ENCODE measurements at regions not wholly inside any gene's neighbourhood (a gene's known extent, or its start where the extent isn't known, plus 50 kb on each side); places are given as distances from the start of the nearest gene placed in this dataset.

GRCh38 chr10:36089790-36090440 is 447.8 kb upstream of the FZD8 start:
- peak; percentile 81 for ATAC-seq
- intact Hi-C loops (cut with DNase I), result no loop called here

GRCh38 chr10:36087006-36088005 is 445.2 kb upstream of the FZD8 start:
- intact Hi-C loops (cut with DNase I), result no loop called here
- ATAC-seq (no peak), DNase-seq (ENCODE audit: low spot score) (no peak)

More at GRCh38 chr10:36089790-36090440, 447.8 kb upstream of the FZD8 start:
- DNase-seq (ENCODE audit: low spot score), result no peak

- ATAC-seq, result no peak
- intact Hi-C loops (cut with DNase I), result no loop called here
Observed at GRCh38 chr10:36075196-36075595, 433.1 kb upstream of the FZD8 start.

GRCh38 chr10:36073796-36074345 is 431.8 kb upstream of the FZD8 start:
- no peak for ATAC-seq
- intact Hi-C loops (cut with DNase I), result no loop called here

More at GRCh38 chr10:36075196-36075595, 433.1 kb upstream of the FZD8 start:
- DNase-seq (ENCODE audit: low spot score), result no peak

GRCh38 chr10:36068542-36068941 is 426.4 kb upstream of the FZD8 start:
- ATAC-seq (no peak), DNase-seq (ENCODE audit: low spot score) (no peak)
- intact Hi-C loops (cut with DNase I), result no loop called here

More at GRCh38 chr10:36073796-36074345, 431.8 kb upstream of the FZD8 start:
- DNase-seq (ENCODE audit: low spot score), result no peak

- ATAC-seq, result no peak
- no peak for DNase-seq (ENCODE audit: low spot score)
- intact Hi-C loops (cut with DNase I), result no loop called here
Observed at GRCh38 chr10:36067748-36068147, 425.7 kb upstream of the FZD8 start.

- intact Hi-C loops (cut with DNase I), result no loop called here
- ATAC-seq, result no peak
- DNase-seq (ENCODE audit: low spot score), result no peak
Observed at GRCh38 chr10:36066850-36067249, 424.8 kb upstream of the FZD8 start.

- ATAC-seq (peak; percentile 22), DNase-seq (ENCODE audit: low spot score) (no peak)
- intact Hi-C loops (cut with DNase I), result no loop called here
Observed at GRCh38 chr10:36066102-36066501, 424.0 kb upstream of the FZD8 start.

GRCh38 chr10:36063396-36063795 is 421.3 kb upstream of the FZD8 start:
- DNase-seq (ENCODE audit: low spot score) (no peak), ATAC-seq (no peak)
- intact Hi-C loops (cut with DNase I), result no loop called here

- intact Hi-C loops (cut with DNase I), result no loop called here
- DNase-seq (ENCODE audit: low spot score) (no peak), ATAC-seq (no peak)
Observed at GRCh38 chr10:36057731-36058130, 415.6 kb upstream of the FZD8 start.

- ATAC-seq (no peak), DNase-seq (ENCODE audit: low spot score) (no peak)
- intact Hi-C loops (cut with DNase I), result no loop called here
Observed at GRCh38 chr10:36057180-36057579, 415.1 kb upstream of the FZD8 start.

GRCh38 chr10:36053775-36054174 is 411.7 kb upstream of the FZD8 start:
- no peak for ATAC-seq
- intact Hi-C loops (cut with DNase I), result no loop called here

GRCh38 chr10:36053271-36053670 is 411.2 kb upstream of the FZD8 start:
- intact Hi-C loops (cut with DNase I), result no loop called here
- no peak for ATAC-seq
- no peak for DNase-seq (ENCODE audit: low spot score)

More at GRCh38 chr10:36053775-36054174, 411.7 kb upstream of the FZD8 start:
- DNase-seq (ENCODE audit: low spot score), result no peak

GRCh38 chr10:36051500-36051991 is 409.4 kb upstream of the FZD8 start:
- no peak for DNase-seq (ENCODE audit: low spot score)
- intact Hi-C loops (cut with DNase I), result no loop called here
- peak; percentile 59 for ATAC-seq

GRCh38 chr10:36050763-36051499 is 408.8 kb upstream of the FZD8 start:
- ATAC-seq (peak; percentile 79), DNase-seq (ENCODE audit: low spot score) (no peak)
- intact Hi-C loops (cut with DNase I), result no loop called here

GRCh38 chr10:36048780-36049179 is 406.7 kb upstream of the FZD8 start:
- ATAC-seq, result no peak
- DNase-seq (ENCODE audit: low spot score), result no peak
- intact Hi-C loops (cut with DNase I), result no loop called here

GRCh38 chr10:36048236-36048635 is 406.1 kb upstream of the FZD8 start:
- DNase-seq (ENCODE audit: low spot score) (no peak), ATAC-seq (no peak)
- intact Hi-C loops (cut with DNase I), result no loop called here

GRCh38 chr10:36042135-36042534 is 400.0 kb upstream of the FZD8 start:
- ATAC-seq (no peak), DNase-seq (ENCODE audit: low spot score) (no peak)
- intact Hi-C loops (cut with DNase I), result no loop called here

Measured in sciatic nerve (tissue), 2 donors.